BLaER1 treated with 17β-estradiol and CSF1 and Interleukin-3, amounts not matched to agents 10 nM and 100 nM (cell line): ENCODE measurements at regions not wholly inside any gene's neighbourhood (a gene's known extent, or its start where the extent isn't known, plus 50 kb on each side); places are given as distances from the start of the nearest gene placed in this dataset.

Experiments used
- H3K27ac ChIP-seq, 11 experiments: shearing (Covaris generic); formaldehyde crosslinking; 2 replicates each; pipeline ENCODE4 v1.8.1; 2022
- H3K27me3 ChIP-seq, 11 experiments: shearing (Covaris generic); formaldehyde crosslinking; 2 replicates each; pipeline ENCODE4 v1.8.1; 2022
- H3K36me3 ChIP-seq, 11 experiments: shearing (Covaris generic); formaldehyde crosslinking; 2 replicates each; pipeline ENCODE4 v1.8.1; 2022
- H3K4me1 ChIP-seq, 10 experiments: shearing (Covaris generic); formaldehyde crosslinking; 2 replicates each; pipeline ENCODE4 v1.8.1; 2022
- H3K4me2 ChIP-seq, 11 experiments: shearing (Covaris generic); formaldehyde crosslinking; 2 replicates each; pipeline ENCODE4 v1.8.1; 2022
- H3K4me3 ChIP-seq, 10 experiments: shearing (Covaris generic); formaldehyde crosslinking; 2 replicates each; pipeline ENCODE4 v1.8.1; 2022
- H3K9ac ChIP-seq, 11 experiments: shearing (Covaris generic); formaldehyde crosslinking; 2 replicates each; pipeline ENCODE4 v1.8.1; 2022
- H3K9me3 ChIP-seq, 11 experiments: shearing (Covaris generic); formaldehyde crosslinking; replicated peaks in 1 of 11; 2 replicates each; pipeline ENCODE4 v1.8.1; 2022
- H4K20me1 ChIP-seq, 11 experiments: shearing (Covaris generic); formaldehyde crosslinking; 2 replicates each; pipeline ENCODE4 v1.8.1; 2022
- Cebpa-rat ChIP-seq, 11 experiments: shearing (Covaris generic); IDR thresholded peaks; 2 replicates each; pipeline ENCODE4 v1.8.1; 2022

DNA sequence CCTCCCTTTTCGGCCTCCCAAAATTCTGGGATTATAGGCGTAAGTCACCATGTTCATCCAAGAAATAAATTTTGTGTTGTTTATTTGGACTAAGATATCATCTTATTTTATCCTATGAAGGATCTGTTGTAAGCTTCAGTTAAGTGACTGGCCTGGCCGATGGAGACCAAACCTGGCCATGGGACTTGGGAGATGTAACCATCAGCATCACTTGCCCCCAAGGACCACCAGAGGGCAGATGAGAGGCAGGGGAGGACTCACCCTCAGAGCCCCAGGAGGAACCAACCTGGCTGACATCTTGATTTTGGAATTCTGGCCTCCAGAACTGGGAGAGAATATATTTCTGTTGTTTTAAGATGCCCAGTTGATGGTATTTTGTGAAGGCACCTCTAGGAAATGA, 266.7 kb downstream of the CDH26 start:
- Histone ChIP-seq H3K4me3 (no peak overlapping the region), H3K36me3 (peaks cover 0 to 57% (median 5%) of the 10 kb centered on the region in 11 experiments; a peak in 13 of 22 replicates), H4K20me1 (peaks cover 0 to 5% (median 0%) of the 10 kb centered on the region in 11 experiments; a peak in 1 of 22 replicates), H3K9me3 (peaks cover under 1 to 37% (median 23%) of the 10 kb centered on the region in 11 experiments; a peak in 20 of 22 replicates), H3K27me3 (no peaks in the 10 kb centered on the region), H3K4me2 (no peak overlapping the region), H3K9ac (no peak overlapping the region), H3K4me1 (peaks cover 0 to 29% (median 12%) of the 10 kb centered on the region in 10 experiments; a peak in 15 of 20 replicates), H3K27ac (no peak overlapping the region)
- TF ChIP-seq Cebpa-rat (IDR thresholded peaks at IDR 0.05), result no peak

GRCh38 chr20:60228255-60228654, 270.0 kb downstream of the CDH26 start:
- peak overlapping the region in 9 of 11 experiments; percentile 3 to 80 (median 53); a peak in 16 of 22 replicates for H3K27ac ChIP-seq
- H4K20me1 ChIP-seq, result no peaks in the 10 kb centered on the region
- no peak overlapping the region for H3K4me3 ChIP-seq
- H3K9ac ChIP-seq, result peak overlapping the region in 3 of 11 experiments; percentile 16 to 54 (median 45); a peak in 2 of 22 replicates
- TF ChIP-seq Cebpa-rat (IDR thresholded peaks at IDR 0.05), result peak in 8 of 11 experiments; percentile 5 to 80 (median 74); a peak in 12 of 22 replicates
- peaks cover 0 to 29% (median 12%) of the 10 kb centered on the region in 10 experiments; a peak in 15 of 20 replicates for H3K4me1 ChIP-seq
- H3K9me3 ChIP-seq, result peaks cover 12 to 50% (median 39%) of the 10 kb centered on the region in 11 experiments
- H3K4me2 ChIP-seq, result peak overlapping the region in 9 of 11 experiments; percentile 30 to 73 (median 62); a peak in 16 of 22 replicates
- H3K27me3 ChIP-seq, result no peaks in the 10 kb centered on the region
- H3K36me3 ChIP-seq, result peaks cover 0 to 65% (median 5%) of the 10 kb centered on the region in 11 experiments; a peak in 15 of 22 replicates

- peaks cover 0 to 47% (median 0%) of the 10 kb centered on the region in 11 experiments; a peak in 11 of 22 replicates for H3K36me3 ChIP-seq
- 0 out of 22 replicates have a peak, but pooled peaks cover 0 to 2% (median 0%) of the 10 kb centered on the region in 11 experiments for H4K20me1 ChIP-seq
- H3K27ac ChIP-seq, result no peak overlapping the region
- H3K4me1 ChIP-seq, result peaks cover 0 to 19% (median 11%) of the 10 kb centered on the region in 10 experiments; a peak in 15 of 20 replicates
- H3K4me3 ChIP-seq, result no peak overlapping the region
- TF ChIP-seq Cebpa-rat (IDR thresholded peaks at IDR 0.05), result no peak
- no peaks in the 10 kb centered on the region for H3K27me3 ChIP-seq
- H3K9ac ChIP-seq, result no peak overlapping the region
- peaks cover 12 to 32% (median 25%) of the 10 kb centered on the region in 11 experiments for H3K9me3 ChIP-seq
- no peak overlapping the region for H3K4me2 ChIP-seq
Measured at GRCh38 chr20:60232380-60232779, 274.2 kb downstream of the CDH26 start.

GRCh38 chr20:60233018-60233630, 274.9 kb downstream of the CDH26 start:
- H3K9ac ChIP-seq, result no peak overlapping the region
- H3K4me3 ChIP-seq, result no peak overlapping the region
- H3K27ac ChIP-seq, result no peak overlapping the region
- H3K4me2 ChIP-seq, result no peak overlapping the region
- peaks cover 0 to 11% (median 5%) of the 10 kb centered on the region in 10 experiments; a peak in 15 of 20 replicates for H3K4me1 ChIP-seq
- peaks cover 0 to 53% (median 0%) of the 10 kb centered on the region in 11 experiments; a peak in 11 of 22 replicates for H3K36me3 ChIP-seq
- TF ChIP-seq Cebpa-rat (IDR thresholded peaks at IDR 0.05), result no peak
- H4K20me1 ChIP-seq, result 0 out of 22 replicates have a peak, but pooled peaks cover 0 to 10% (median 0%) of the 10 kb centered on the region in 11 experiments
- no peaks in the 10 kb centered on the region for H3K27me3 ChIP-seq
- H3K9me3 ChIP-seq, result peaks cover 12 to 27% (median 24%) of the 10 kb centered on the region in 11 experiments

DNA sequence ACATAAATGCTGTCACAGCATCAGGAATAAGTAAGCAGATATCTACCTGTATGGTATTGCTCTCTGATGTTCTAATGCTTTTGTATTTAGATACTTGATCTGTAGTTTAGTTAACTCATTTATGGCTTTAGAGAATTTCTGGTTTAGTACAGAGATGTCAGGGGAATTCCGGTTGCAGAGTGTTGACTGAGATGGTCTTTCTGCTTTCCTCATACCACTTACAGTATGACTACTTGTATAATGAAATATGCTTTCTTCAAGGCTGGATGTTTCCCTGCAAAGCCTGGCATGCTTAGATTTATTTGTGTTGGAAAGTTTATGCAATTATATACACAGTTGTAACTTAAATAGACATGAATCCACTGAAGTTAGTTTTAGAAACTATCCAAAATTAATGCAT, 278.4 kb downstream of the CDH26 start:
- Histone ChIP-seq H3K4me2 (no peak overlapping the region), H3K9me3 (peaks cover 0 to 6% (median 0%) of the 10 kb centered on the region in 11 experiments; a peak in 5 of 22 replicates), H3K27ac (no peak overlapping the region), H3K36me3 (peaks cover 0 to 64% (median 0%) of the 10 kb centered on the region in 11 experiments; a peak in 10 of 22 replicates), H4K20me1 (peaks cover 0 to 28% (median 0%) of the 10 kb centered on the region in 11 experiments; a peak in 5 of 22 replicates), H3K9ac (no peak overlapping the region), H3K4me3 (no peak overlapping the region), H3K27me3 (no peaks in the 10 kb centered on the region), H3K4me1 (peaks cover 0 to 24% (median 7%) of the 10 kb centered on the region in 10 experiments; a peak in 9 of 20 replicates)
- TF ChIP-seq Cebpa-rat (IDR thresholded peaks at IDR 0.05), result no peak

- Histone ChIP-seq H3K27me3 (no peaks in the 10 kb centered on the region), H4K20me1 (peaks cover 0 to 28% (median 0%) of the 10 kb centered on the region in 11 experiments; a peak in 6 of 22 replicates), H3K4me2 (peak overlapping the region in 2 of 11 experiments; percentile 42 to 47; a peak in 1 of 22 replicates), H3K27ac (no peak overlapping the region), H3K9ac (no peak overlapping the region), H3K4me1 (peaks cover 0 to 24% (median 7%) of the 10 kb centered on the region in 10 experiments; a peak in 9 of 20 replicates), H3K4me3 (no peak overlapping the region), H3K9me3 (no peaks in the 10 kb centered on the region), H3K36me3 (peaks cover 0 to 56% (median 0%) of the 10 kb centered on the region in 11 experiments; a peak in 8 of 22 replicates)
- TF ChIP-seq Cebpa-rat (IDR thresholded peaks at IDR 0.05), result no peak
Measured at GRCh38 chr20:60237981-60238380, 279.8 kb downstream of the CDH26 start.

- Histone ChIP-seq H3K4me3 (no peak overlapping the region), H3K27ac (no peak overlapping the region), H4K20me1 (peaks cover 0 to 28% (median 0%) of the 10 kb centered on the region in 11 experiments; a peak in 6 of 22 replicates), H3K9me3 (no peaks in the 10 kb centered on the region), H3K4me1 (peaks cover 0 to 24% (median 7%) of the 10 kb centered on the region in 10 experiments; a peak in 9 of 20 replicates), H3K36me3 (peaks cover 0 to 56% (median 0%) of the 10 kb centered on the region in 11 experiments; a peak in 8 of 22 replicates), H3K27me3 (no peaks in the 10 kb centered on the region), H3K9ac (no peak overlapping the region), H3K4me2 (peak overlapping the region in 3 of 11 experiments; percentile 27 to 47 (median 42); a peak in 7 of 22 replicates)
- TF ChIP-seq Cebpa-rat (IDR thresholded peaks at IDR 0.05), result no peak
Measured at GRCh38 chr20:60238992-60239660, 280.9 kb downstream of the CDH26 start.

DNA sequence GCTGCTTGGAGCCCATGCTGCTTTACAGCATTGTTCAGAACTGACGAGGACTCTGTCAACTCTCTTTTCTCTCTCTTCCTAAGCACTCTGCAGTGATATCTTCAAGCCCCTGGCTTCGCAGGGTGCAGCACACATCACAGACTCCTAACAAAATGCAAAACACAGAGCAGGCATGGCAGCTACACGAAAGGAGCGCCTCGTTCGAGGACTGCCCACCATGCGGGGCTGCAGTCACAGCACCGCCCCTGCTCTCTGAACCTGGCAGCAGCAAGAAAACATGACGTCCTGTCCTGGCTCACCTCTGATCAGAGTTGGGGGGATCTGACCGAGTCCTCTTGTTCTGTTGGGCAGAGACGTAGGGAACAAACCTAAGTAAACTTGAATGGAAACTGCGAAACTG, 281.7 kb downstream of the CDH26 start:
- no peak overlapping the region for H3K9ac ChIP-seq
- H3K27ac ChIP-seq, result no peak overlapping the region
- H3K9me3 ChIP-seq, result no peaks in the 10 kb centered on the region
- H3K4me1 ChIP-seq, result peaks cover 0 to 24% (median 7%) of the 10 kb centered on the region in 10 experiments; a peak in 9 of 20 replicates
- H4K20me1 ChIP-seq, result peaks cover 0 to 31% (median 0%) of the 10 kb centered on the region in 11 experiments; a peak in 6 of 22 replicates
- no peak for TF ChIP-seq Cebpa-rat (IDR thresholded peaks at IDR 0.05)
- H3K4me3 ChIP-seq, result no peak overlapping the region
- H3K36me3 ChIP-seq, result peaks cover 0 to 56% (median 0%) of the 10 kb centered on the region in 11 experiments; a peak in 8 of 22 replicates
- no peak overlapping the region for H3K4me2 ChIP-seq
- H3K27me3 ChIP-seq, result no peaks in the 10 kb centered on the region
